SIG-M5 treated with dmso at 0.1 percent for 504 hours (cell line): ENCODE measurements at regions not wholly inside any gene's neighbourhood (a gene's known extent, or its start where the extent isn't known, plus 50 kb on each side); places are given as distances from the start of the nearest gene placed in this dataset.
"Not testable (repeated sequence)": the region's sequence is repeated elsewhere in the genome, so short reads cannot be mapped to it uniquely, and the experiment has no call there.

Source experiments
- DNase-seq: peaks from one replicate; lab custom pipeline; 2025; ENCODE audit not compliant: unreplicated experiment; lab: John Stamatoyannopoulos, UW

DNA sequence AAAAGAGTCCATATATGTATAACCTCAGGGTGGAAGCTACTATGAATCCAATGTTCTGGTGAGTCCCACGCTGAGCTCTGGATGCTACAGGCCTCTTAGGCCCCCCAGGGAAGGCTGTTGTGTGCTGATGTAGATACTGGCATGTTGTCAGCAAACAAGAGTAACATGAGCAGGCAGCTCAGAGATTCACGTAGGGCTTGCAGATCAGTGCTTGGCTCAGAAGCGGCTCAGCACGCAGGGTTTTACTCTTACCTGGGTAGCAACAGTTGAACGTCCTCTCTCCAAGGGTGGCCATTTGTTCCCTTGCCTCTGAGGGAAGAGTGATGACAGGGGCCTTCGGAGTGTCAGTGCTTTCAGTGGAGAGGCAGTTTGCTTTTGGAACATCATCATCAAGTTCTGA is 93.4 kb downstream of the ZFP64 start:
- no peak for DNase-seq

DNA sequence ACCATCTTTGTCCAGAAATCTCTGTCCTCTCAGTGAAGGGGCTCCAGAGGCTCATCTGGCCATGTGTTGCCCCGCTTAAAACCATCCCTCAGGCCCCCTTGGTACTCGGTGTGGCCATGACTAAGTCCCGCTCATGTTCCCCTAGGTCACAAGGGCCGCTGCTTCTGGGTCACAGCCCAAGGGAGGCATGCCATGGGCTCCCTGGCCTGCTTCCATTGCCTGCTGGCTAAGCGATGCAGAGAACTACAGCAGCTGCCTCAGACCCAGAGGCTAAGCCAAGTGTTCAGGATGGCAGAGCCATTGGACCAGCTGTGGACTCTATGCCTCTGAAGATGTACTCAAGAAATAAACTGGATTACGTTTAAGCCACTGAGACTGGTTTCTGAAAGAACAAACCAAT is 95.5 kb downstream of the ZFP64 start:
- DNase-seq, result no peak

DNA sequence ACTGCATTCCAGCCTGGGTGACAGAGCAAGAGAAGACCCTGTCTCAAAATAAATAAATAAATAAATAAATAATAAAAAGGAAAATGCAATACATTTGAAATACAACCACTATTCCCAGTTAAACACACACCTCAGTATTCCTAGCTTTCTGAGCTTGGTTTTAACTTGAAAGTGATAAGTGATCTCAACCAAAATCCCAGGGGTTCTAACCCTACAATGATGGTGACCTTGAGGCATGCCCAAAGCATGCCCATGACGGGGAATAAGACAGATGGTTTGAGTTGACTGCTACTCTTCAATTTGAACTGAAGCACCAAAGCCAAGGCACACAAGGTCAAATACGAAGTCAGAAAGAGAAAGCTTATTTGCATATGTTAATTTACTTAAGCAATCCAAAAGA is 96.9 kb downstream of the ZFP64 start:
- no peak for DNase-seq

DNA sequence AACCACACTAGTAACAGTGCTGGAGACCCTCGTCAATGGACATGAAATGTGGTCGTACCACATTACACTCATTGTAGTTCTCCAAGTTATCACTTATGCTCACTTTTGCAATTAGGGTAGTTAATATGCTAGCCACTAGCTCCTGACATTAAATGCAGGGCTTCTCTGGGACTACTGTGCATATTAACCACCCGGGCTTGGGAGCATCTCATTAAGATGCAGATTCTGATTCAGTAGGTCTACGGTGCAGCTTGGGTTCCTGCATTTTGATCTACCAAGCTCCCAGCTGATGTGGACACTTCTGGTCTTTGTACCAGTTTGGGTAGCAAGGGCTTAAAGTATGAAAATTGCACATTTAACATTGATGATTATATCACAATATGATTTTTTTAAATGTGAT is 98.0 kb downstream of the ZFP64 start:
- DNase-seq, result no peak

DNA sequence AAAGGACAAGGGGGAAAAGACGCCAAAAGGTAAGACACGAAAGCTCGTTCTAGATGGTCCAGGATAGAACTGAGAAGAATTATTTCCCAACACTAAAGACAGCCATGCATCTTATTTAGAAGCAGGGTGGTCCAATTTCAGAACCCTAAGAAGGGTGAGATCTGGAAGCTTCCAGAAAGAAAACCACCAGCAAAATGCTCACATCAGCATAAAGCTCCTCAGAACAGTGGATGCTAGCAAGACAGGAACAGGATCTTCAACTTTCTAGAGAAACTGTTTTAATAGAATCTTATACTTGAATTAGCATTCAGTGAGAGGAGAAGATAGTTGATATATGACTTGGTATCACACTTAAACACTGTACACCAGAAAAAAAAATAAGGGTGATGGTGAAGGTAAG is 101.5 kb downstream of the ZFP64 start:
- DNase-seq, result no peak

DNA sequence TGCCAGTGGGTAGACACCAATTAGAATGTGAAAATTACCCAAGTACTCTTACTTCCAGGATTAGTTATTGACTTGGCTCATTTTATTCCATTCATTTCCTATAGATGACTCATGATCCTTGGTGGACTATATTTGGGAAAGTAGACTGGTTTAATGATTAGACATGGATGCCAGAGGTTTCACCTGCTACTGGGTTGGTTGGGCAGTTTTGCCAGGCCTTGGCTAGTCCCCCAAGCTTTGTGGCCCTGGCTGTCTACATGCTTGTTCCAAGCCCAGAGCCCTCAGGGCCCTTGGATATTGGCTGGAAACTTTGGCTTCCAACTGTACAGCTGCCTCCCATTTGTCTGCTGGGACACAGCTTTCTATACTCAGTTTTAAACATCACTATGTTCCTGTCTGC is 104.1 kb downstream of the ZFP64 start:
- DNase-seq, result no peak

DNA sequence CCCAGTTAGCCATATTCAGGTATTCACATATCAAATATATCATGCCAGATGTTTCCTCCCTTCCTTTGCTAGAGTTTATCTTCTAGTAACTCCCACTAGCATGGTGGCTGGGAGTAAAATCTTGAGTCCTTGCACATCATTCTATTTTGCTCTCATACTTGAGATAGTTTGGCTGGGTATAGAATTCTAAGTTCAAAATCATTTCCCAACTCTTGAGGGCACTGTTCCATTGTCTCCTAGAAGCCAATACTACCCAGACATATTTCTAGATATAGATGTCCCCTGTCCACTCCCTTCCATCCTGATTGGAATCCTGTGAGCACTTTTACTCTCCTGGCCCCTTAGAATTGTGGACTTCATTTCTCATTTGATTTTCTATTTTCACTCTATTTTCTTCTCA is 104.7 kb downstream of the ZFP64 start:
- no peak for DNase-seq

DNA sequence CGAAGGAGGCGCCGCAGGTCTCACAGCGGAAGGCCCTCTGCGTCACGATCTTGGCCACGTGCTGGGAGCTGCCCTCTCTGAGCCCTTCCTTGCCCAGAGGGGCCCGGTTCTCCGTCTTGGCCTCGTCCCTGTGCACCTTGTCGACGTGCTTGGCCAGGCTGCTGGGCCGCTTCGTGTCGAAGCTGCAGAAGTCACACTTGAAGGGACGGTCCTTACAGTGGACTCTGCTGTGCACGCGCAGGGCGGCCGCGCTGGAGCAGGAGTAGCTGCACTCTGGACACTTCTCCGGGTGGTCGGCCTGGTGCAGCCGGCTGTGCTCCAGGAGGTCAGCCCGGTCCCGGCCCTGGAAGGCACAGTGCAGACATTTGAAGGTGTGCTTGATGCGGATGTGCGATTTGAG is 106.9 kb downstream of the ZFP64 start:
- no peak for DNase-seq

DNA sequence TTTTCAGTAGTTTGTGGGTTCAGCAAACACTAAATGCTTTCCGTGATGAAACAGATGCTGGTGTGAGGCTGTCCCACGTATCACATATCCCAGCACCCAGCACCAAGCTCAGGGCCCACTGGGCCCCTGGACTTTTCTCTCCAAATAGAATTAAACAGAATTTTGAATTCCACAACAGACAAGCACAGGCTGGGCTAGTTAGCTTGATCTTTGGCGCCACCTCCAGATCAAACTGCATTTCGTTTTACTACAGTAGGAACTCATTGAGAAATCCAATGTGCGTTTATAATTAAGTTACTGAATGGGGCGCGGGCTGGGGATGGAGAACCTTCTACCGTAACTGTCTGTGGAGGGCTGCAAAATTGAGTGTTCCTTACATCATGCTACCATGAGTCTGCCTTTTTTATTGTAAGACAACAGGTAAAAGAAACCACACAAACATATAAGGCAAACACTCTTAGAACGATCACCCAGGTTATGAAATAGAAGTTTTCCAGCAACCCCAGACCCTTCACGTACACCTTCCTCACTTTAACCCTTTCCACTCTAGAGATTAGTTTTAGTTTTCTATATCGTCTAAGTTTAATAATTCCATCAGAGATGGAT is 107.8 kb downstream of the ZFP64 start:
- peak; percentile 44 for DNase-seq

DNA sequence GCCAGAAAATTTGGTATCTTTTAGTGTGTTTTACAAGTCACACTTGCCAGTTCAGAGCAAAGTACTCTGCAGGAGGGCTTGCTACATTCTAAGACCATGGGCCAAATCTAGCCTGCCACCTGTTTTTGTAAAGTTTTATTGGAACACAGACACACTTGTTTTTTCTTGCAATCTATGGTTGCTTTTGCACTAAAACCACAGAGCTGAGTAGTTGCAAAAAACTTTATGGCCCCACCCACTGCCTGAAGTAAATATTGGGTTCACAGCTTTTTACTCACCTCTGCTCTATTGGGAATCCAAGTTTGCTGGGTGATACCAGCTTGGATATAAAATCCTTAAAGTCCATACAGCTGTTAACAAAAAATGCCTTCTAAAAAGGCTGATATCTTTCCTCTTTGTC is 109.0 kb downstream of the ZFP64 start:
- no peak for DNase-seq

DNA sequence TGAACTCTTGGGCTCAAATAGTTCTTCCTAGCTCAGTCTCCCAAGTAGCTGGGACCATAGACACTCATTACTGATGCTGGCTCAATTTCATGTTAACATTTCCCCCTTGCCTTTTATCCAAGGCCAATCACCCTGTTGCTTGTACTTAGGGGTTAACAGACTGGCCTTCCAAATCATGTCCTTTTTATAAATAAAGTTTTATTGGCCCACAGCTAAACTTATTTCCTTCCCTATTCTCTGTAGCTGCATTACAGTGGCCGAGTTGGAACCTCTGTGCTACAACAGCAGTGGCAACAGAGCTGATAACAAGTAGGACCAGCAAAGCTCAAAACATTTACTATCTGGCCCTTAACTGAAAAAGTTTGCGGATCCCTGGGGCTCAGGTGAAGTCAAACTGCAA is 109.8 kb downstream of the ZFP64 start:
- no peak for DNase-seq

DNA sequence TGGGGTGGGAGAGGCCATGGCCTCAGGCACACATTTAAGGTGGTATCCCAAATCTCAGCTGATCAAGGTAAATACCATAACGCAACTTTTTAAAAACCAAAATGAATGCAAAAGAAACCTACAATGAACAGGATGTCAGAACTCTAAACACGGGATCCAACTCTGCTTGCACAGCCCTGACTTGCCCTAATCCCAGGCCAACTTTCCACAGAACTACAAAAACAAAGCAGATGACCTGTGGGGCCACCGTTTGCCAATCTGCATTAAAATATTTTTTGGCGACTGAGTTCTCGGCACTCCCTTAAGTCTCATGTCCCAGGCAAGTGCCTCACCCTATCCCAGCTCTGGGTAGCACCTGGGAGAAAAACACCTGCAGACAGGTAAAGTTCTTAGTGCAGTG is 110.5 kb downstream of the ZFP64 start:
- no peak for DNase-seq

DNA sequence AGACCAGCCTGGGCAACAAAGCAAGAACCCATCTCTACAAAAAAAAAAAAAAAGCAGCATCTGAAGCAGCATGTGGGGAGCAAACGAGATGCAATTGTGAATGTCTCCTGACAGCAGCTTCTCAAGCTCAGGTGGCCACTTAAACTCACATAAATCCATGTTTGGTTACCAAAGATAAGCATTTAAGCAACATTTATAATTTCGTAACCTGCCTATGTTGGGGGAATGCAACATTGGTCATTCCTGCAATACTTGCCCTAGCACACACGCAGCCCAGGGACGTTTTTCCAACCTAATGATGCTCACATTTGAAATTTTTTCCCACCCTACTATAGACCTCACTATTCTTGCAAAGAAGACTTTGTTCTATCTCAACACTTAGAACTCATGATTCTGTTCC is 113.3 kb downstream of the ZFP64 start:
- no peak for DNase-seq

DNA sequence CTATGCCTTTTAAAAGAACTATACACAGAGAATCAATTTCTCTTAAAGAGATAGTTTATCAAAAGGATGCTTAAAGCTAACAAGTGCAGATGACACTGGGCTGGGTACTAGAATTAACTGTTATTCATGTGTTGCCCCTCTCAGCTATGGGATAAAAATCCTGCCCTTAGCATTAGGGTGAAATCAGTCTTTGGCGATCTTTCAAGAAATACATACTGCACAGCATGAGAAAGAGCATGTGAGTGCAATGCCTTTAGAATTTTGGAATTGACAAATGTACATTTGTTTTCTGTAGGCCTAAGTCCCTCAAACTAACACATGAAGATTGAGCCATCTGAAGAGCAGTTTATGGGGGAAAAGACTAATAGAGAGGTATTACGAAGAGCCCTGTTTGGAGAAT is 115.4 kb downstream of the ZFP64 start:
- no peak for DNase-seq

DNA sequence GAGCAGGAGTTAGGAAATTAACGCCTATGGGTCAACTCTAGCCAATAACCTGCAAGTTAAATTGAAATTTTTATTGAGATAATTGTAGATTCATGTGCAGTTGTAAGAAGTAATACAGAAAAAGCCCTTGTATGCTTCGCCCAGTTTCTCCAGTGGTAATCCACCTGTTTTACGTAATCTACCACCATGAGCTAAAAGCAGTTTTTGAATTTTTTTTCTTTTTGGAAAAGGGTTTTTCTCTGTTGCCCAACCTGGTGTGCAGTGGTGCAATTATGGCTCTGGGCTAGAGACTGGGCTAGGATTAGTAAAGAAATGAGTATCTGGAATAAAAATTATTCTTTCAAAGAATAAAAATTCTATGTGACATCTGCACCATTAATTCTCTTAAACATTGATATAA is 116.2 kb downstream of the ZFP64 start:
- no peak for DNase-seq

DNA sequence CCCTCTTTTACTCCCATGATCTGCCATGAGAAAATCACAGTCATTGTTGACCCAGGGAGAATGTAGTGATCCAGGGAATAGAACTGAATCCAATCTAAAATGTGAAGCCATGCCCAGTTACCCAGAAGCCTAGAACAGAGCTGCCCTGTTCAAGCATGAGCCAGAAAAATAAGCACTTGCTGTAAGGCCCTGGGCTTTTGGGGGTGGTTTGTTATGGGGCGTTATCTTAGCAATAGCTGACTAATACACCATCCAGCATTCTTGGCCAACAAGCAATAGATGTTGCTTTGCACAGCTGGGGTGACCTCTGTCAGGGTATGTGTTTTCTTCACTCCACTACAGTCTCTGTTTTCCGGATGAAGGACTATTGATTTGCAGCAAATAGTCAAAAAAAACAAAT is 120.4 kb downstream of the ZFP64 start:
- DNase-seq, result no peak

DNA sequence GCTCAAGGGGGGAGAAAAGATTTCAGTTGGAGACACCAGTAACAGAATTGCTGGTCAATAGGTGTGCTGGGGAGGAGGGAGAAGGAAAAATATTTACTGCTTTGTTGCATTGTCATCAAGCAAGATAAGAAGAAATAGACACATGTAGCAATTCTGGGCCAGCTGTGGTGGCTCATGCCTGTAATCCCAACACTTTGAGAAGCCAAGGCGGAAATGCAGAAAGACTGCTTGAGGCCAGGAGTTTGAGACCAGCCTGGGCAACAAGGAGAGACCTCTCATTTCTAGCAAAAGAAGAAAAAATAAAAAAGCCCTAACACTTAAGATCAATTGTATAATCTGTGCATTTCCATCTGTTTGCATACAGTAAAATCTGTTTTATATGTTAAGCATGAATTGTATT is 126.6 kb downstream of the ZFP64 start:
- no peak for DNase-seq

DNA sequence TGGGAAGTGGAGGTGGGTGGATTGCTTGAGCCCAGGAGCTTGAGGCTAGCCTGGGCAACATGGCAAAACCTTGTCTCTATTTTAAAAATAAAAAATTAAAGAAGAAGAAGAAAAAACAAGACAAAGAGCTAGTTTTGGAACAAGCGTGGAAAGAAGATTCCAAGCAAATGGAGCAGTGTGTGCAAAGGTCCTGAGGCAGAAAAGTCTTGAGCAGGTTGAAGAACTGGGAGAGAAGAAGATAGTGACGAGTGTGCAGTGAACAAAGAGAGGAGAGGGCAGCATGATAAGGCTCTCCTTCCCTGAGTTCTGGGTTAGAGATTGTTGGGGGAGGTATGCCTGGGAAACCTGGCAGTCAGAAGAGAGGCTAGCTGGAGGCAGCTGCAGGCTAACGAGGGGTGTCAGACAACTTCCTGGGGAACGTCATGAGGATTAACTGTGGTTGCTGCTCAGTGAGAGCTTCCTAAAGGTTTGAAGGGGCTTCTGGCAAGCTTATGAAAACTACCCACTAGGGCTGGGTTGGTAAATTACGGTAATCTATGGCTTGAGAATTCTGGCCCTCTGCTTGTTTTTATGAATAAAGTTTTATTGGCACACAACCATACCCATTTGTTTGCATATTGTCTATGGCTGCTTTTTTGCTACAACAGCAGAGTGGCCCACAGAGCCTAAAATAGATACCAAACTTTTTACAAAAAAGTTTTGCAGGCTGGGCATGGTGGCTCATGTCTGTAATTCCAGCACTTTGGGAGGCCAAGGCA is 128.9 kb downstream of the ZFP64 start:
- no peak for DNase-seq

DNA sequence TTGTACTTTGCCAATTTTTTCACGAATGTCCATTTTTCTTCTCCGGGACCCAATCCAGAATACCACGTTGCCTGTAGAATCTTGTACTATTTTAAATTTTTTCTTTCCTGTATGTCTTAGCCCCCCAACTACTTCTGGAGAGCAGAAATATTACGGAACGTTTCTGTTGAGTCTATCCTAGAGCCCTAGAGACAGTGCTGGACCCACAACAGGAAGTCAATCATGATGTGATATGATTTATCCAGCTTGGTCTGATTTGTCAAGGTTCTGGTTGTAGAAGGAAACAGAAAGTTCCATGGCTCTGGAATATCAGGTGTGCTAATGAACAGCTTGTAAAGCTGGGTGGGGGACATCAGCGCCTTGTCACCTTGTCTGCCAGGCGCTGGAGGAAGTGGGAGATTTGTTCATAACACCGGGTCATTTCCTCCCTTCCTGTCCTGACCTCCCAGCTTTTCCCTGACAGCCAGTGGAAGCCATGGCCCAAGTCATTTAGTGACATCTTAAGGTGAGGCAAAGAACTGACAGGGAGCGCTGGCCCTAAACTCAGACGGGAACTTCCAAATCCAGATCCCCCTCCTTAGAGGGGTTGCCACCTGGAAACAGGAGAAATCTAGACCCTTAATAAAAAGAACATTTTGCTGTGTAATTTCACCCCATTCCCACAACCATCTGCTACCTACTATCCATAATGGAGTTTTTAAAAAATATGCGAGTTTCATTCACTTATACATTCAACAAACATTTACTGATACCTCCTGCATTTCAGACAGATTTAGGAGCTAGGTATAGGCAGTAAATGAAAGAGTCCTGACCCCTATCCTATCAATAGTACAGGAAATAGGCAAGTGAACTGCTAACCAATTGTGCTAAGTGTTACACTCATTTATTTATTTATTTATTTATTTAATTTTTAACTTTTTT is 130.5 kb downstream of the ZFP64 start:
- peak; percentile 24 for DNase-seq

DNA sequence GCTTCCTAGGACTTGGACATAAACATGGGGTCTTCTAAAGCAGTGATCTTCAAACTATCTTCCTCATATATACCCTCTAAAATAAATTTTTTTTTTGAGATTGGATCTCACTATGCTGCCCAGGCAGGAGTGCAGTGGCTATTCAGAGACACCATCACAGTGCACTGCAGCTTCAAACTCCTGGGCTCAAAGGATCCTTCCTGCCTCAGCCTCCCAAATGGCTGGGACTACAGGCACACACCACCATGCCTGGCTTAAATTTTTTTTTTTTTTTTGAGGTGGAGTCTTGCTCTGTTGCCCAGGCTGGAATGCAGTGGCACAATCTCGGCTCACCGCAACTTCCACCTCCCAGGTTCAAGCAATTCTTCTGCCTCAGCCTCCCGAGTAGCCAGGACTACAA is 134.4 kb downstream of the ZFP64 start:
- not testable (repeated sequence) for DNase-seq

DNA sequence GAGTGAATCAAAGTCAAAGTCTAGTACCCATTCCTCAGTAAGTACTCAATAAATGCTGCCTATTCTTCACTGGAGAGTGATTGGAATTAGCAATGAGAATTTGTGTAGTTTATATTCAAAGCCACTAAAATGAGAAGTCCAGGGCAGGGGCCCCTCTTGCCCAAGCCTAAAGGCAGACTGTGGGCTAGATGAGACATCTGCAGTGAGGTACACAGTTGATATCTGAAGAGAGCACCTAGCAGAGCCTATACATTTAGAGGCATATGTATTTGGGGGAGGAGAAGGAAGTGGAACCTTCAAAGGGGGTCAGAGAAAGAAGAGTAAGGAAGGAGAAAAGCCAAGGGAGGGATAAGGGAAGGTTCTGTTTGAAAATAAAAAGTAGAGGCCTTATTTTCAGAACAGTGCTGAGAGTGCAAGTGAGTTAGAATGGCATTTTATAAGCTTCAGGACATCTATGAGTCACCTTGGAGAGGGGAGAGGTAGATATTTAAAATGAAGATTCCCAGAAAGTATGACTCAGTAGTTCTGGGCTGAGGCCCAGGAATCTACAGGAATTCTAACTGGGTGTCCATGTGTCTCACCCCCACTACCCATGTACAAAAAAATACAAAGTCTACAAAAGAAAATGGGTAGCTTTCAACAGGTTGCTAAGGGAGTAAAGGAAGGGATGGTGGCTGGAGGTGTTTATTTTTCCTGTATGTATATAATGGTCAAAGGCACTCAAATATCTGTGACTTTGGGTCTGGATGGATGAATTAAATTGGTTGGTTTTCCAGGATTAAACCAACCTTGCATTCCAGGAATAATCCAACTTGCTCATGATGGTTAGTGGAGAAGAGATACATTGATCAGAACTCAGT is 135.1 kb downstream of the ZFP64 start:
- no peak for DNase-seq
